ENCODE measurements at regions not wholly inside any gene's neighbourhood (a gene's known extent, or its start where the extent isn't known, plus 50 kb on each side); places are given as distances from the start of the nearest gene placed in this dataset.

- no peak for DNase-seq (ENCODE audit: low spot score in 2 of 2)
- WGBS, 2 donors, result 75 to 77% methylated on average over 3 of the region's 3 CpGs
- H3K4me3 ChIP-seq (ENCODE audit: low read depth, poor library complexity, severe bottlenecking), result no peak overlapping the region
- TF ChIP-seq POLR2A (IDR thresholded peaks at IDR 0.05) (no peak), CTCF (IDR thresholded peaks at IDR 0.05) (no peak)
- intact Hi-C loops (cut with DNase I; ENCODE audit: low total_unique reads), result no loop called here
These were observed 286.4 kb upstream of the SP4 start for GRCh38 chr7:21141476-21141875.

GRCh38 chr7:21142081-21142480 lies 285.8 kb upstream of the SP4 start:
- no peak overlapping the region for H3K4me3 ChIP-seq (ENCODE audit: low read depth, poor library complexity, severe bottlenecking)
- 82 to 86% methylated on average over 8 of the region's 8 CpGs for WGBS, 2 donors
- DNase-seq (ENCODE audit: low spot score in 2 of 2), result no peak
- intact Hi-C loops (cut with DNase I; ENCODE audit: low total_unique reads), result no loop called here
- no peak for TF ChIP-seq POLR2A (IDR thresholded peaks at IDR 0.05)
- no peak for TF ChIP-seq CTCF (IDR thresholded peaks at IDR 0.05)

- DNase-seq (ENCODE audit: low spot score in 2 of 2), result no peak
- intact Hi-C loops (cut with DNase I; ENCODE audit: low total_unique reads), result no loop called here
- TF ChIP-seq CTCF (IDR thresholded peaks at IDR 0.05), result no peak
- TF ChIP-seq POLR2A (IDR thresholded peaks at IDR 0.05), result no peak
- no peak overlapping the region for H3K4me3 ChIP-seq (ENCODE audit: low read depth, poor library complexity, severe bottlenecking)
- WGBS, 2 donors, result 70 to 71% methylated on average over 14 of the region's 14 CpGs
These were observed 281.1 kb upstream of the SP4 start for GRCh38 chr7:21146642-21147423.

GRCh38 chr7:21149809-21150208 lies 278.1 kb upstream of the SP4 start:
- TF ChIP-seq CTCF (IDR thresholded peaks at IDR 0.05) (no peak), POLR2A (IDR thresholded peaks at IDR 0.05) (no peak)
- intact Hi-C loops (cut with DNase I; ENCODE audit: low total_unique reads), result no loop called here
- 80% methylated on average over 3 of the region's 3 CpGs for WGBS, 2 donors
- no peak overlapping the region for H3K4me3 ChIP-seq (ENCODE audit: low read depth, poor library complexity, severe bottlenecking)
- DNase-seq (ENCODE audit: low spot score in 2 of 2), result no peak

GRCh38 chr7:21154614-21155013 lies 273.3 kb upstream of the SP4 start:
- H3K4me3 ChIP-seq (ENCODE audit: low read depth, poor library complexity, severe bottlenecking), result no peak overlapping the region
- DNase-seq (ENCODE audit: low spot score in 2 of 2), result no peak
- intact Hi-C loops (cut with DNase I; ENCODE audit: low total_unique reads), result no loop called here
- TF ChIP-seq CTCF (IDR thresholded peaks at IDR 0.05), result no peak
- TF ChIP-seq POLR2A (IDR thresholded peaks at IDR 0.05), result no peak
- WGBS, 2 donors, result 31 to 44% methylated on average over 2 of the region's 2 CpGs

GRCh38 chr7:21159506-21159905 lies 268.4 kb upstream of the SP4 start:
- no peak overlapping the region for H3K4me3 ChIP-seq (ENCODE audit: low read depth, poor library complexity, severe bottlenecking)
- intact Hi-C loops (cut with DNase I; ENCODE audit: low total_unique reads), result no loop called here
- TF ChIP-seq CTCF (IDR thresholded peaks at IDR 0.05), result no peak
- no peak for TF ChIP-seq POLR2A (IDR thresholded peaks at IDR 0.05)
- WGBS, 2 donors, result 77 to 85% methylated on average over 1 of the region's 1 CpG
- no peak for DNase-seq (ENCODE audit: low spot score in 2 of 2)

Data from lower leg skin (tissue), 4 donors.